ENCODE measurements at regions not wholly inside any gene's neighbourhood (a gene's known extent, or its start where the extent isn't known, plus 50 kb on each side); places are given as distances from the start of the nearest gene placed in this dataset.

DNA sequence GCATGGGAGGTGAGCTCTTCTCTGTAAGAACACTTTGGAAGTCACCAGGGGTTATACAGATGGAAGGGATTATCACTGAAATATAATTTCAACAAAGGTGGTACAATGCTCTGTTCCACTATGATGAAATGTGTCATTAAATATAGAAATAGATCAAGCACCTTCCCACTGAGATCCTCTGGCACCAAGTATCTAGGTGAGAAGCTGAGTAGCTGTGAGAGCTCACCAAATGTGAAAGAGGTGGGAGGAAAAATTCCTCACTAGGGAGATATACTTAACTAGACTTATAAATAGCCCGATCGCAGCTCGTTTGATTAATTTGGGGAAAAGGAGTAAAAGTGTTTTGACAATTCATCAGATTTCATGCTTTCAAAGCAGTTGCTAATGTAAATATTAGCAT, 247.6 kb downstream of the SMAD2 start:
- dilution Hi-C loops (cut with HindIII; ENCODE audit: low sequenced_read_pairs, unreplicated experiment) = no loop called here
- Histone ChIP-seq H3K18ac (ENCODE audit: low read depth, low read length) (no peak overlapping the region), H3K9me3 (ENCODE audit: control insufficient read depth, insufficient read depth, low read length) (no peaks in the 10 kb centered on the region), H3K4me1 (ENCODE audit: control insufficient read depth, insufficient read depth, low read length) (no peaks in the 10 kb centered on the region), H2BK20ac (ENCODE audit: low read depth, low read length) (no peak overlapping the region), H3K27me3 (ENCODE audit: control insufficient read depth, insufficient read depth, low read length) (no peaks in the 10 kb centered on the region), H3K79me1 (ENCODE audit: low read depth in 1 of 2, low read length in 2 of 2) (no peaks in the 10 kb centered on the region), H4K8ac (ENCODE audit: low read depth in 2 of 2, low read length in 2 of 2) (no peak overlapping the region), H3K9ac (ENCODE audit: low read depth, low read length) (no peak overlapping the region), H2AK5ac (ENCODE audit: low read depth, low read length) (no peak overlapping the region), H4K91ac (ENCODE audit: insufficient read depth, low read depth, low read length) (no peak overlapping the region), H3K56ac (ENCODE audit: extremely low read depth, insufficient read depth, low read length) (no peak overlapping the region), H2AFZ (replicated peaks; ENCODE audit: low read length, poor library complexity) (no peak overlapping the region), H2BK15ac (ENCODE audit: low read depth, low read length) (no peak overlapping the region), H4K5ac (ENCODE audit: low read depth, low read length) (no peak overlapping the region), H4K20me1 (ENCODE audit: insufficient read depth, low read length) (no peaks in the 10 kb centered on the region), H3K4me2 (ENCODE audit: low read depth, low read length) (no peak overlapping the region), H2BK5ac (ENCODE audit: low read depth, low read length, poor library complexity, severe bottlenecking) (no peak overlapping the region), H3K23ac (ENCODE audit: low read depth, low read length) (no peak overlapping the region), H3K27ac (ENCODE audit: insufficient read depth, low read length) (no peak overlapping the region), H2BK120ac (ENCODE audit: low read depth, low read length) (no peak overlapping the region), H3K4ac (ENCODE audit: low read depth, low read length) (no peak overlapping the region), H3K9me1 (ENCODE audit: insufficient read depth, low read length) (no peaks in the 10 kb centered on the region), H3K36me3 (ENCODE audit: control insufficient read depth, insufficient read depth, low read length) (no peaks in the 10 kb centered on the region), H3K14ac (replicated peaks; ENCODE audit: low read depth, low read length) (no peak overlapping the region), H2AK9ac (replicated peaks; ENCODE audit: low read depth, low read length, poor library complexity) (no peak overlapping the region), H3K4me3 (ENCODE audit: insufficient read depth, low read depth, low read length) (no peak overlapping the region)
- CTCF ChIA-PET = no interaction called here
- in situ Hi-C loops (cut with MboI; ENCODE audit: low sequenced_read_pairs) = no loop called here
- no TSS peak for BruUV-seq (replicated peaks)
- POLR2A ChIA-PET (ENCODE audit: unreplicated experiment) = no interaction called here
- ATAC-seq (ENCODE audit: low read depth) = no peak
- no peak for DNase-seq
- intact Hi-C loops (cut with micrococcal nuclease) = no loop called here
- no CpG with 5 or more reads among the region's 3 CpGs for WGBS, 2 experiments (ENCODE audit: extremely low coverage in 2 of 2, insufficient read length in 1 of 2)
- no peak for TF ChIP-seq MAZ (IDR thresholded peaks at IDR 0.05; ENCODE audit: borderline replicate concordance, low read depth, low read length)
- TF ChIP-seq, protein P1, sequence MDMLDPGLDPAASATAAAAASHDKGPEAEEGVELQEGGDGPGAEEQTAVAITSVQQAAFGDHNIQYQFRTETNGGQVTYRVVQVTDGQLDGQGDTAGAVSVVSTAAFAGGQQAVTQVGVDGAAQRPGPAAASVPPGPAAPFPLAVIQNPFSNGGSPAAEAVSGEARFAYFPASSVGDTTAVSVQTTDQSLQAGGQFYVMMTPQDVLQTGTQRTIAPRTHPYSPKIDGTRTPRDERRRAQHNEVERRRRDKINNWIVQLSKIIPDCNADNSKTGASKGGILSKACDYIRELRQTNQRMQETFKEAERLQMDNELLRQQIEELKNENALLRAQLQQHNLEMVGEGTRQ (IDR thresholded peaks at IDR 0.05; ENCODE audit: low read depth, low read length) = no peak
- no peak for TF ChIP-seq MAFK (IDR thresholded peaks at IDR 0.05; ENCODE audit: low read depth, low read length)
- TF ChIP-seq CEBPB (IDR thresholded peaks at IDR 0.05; ENCODE audit: low read depth, low read length) = no peak
- TF ChIP-seq BHLHE40 (IDR thresholded peaks at IDR 0.05; ENCODE audit: low read depth, low read length) = no peak
- TF ChIP-seq RFX5 (IDR thresholded peaks at IDR 0.05; ENCODE audit: low read depth, low read length) = no peak
- no peak for TF ChIP-seq FOS (IDR thresholded peaks at IDR 0.05; ENCODE audit: low read depth, low read length)
- TF ChIP-seq RAD21 (IDR thresholded peaks at IDR 0.05; ENCODE audit: low read length) = no peak
- TF ChIP-seq POLR2A (IDR thresholded peaks at IDR 0.05; ENCODE audit: low read depth, low read length) = no peak
- no peak for TF ChIP-seq ELK1 (IDR thresholded peaks at IDR 0.05; ENCODE audit: borderline replicate concordance, low read depth, low read length)
- TF ChIP-seq CHD1 (IDR thresholded peaks at IDR 0.05; ENCODE audit: low read depth, low read length) = no peak
- no peak for TF ChIP-seq NFE2L2 (IDR thresholded peaks at IDR 0.05; ENCODE audit: low read depth, low read length)
- TF ChIP-seq SMC3 (IDR thresholded peaks at IDR 0.05; ENCODE audit: low read depth, low read length) = no peak
- no peak for TF ChIP-seq CTCF (conservative IDR thresholded peaks at IDR 0.05; ENCODE audit: low read depth, low read length)
- TF ChIP-seq MXI1 (IDR thresholded peaks at IDR 0.05; ENCODE audit: borderline replicate concordance, low read depth, low read length) = no peak
- TF ChIP-seq RCOR1 (IDR thresholded peaks at IDR 0.05; ENCODE audit: insufficient replicate concordance, low read length) = no peak
